Neuron (in vitro differentiated cells): ENCODE measurements at regions not wholly inside any gene's neighbourhood (a gene's known extent, or its start where the extent isn't known, plus 50 kb on each side); places are given as distances from the start of the nearest gene placed in this dataset.
"Not testable (repeated sequence)": the region's sequence is repeated elsewhere in the genome, so short reads cannot be mapped to it uniquely, and the experiment has no call there.

Experiments
- H2AFZ ChIP-seq: one replicate; pipeline ENCODE4 v1.6.1; 2013; ENCODE audit warnings: low read depth, mild to moderate bottlenecking, inconsistent platforms, low read length, moderate library complexity
- H3K27me3 ChIP-seq: one replicate; pipeline ENCODE4 v1.6.1; 2013; ENCODE audit warnings: low read length; ENCODE audit not compliant: insufficient read depth
- H3K36me3 ChIP-seq: one replicate; pipeline ENCODE4 v1.6.1; 2013; ENCODE audit warnings: low read length; ENCODE audit not compliant: insufficient read depth
- H3K4me1 ChIP-seq: one replicate; pipeline ENCODE4 v1.6.1; 2013; ENCODE audit warnings: low read length; ENCODE audit not compliant: insufficient read depth
- H3K4me3 ChIP-seq: 2 replicates; pipeline ENCODE4 v1.5.1; 2013; ENCODE audit warnings: mild to moderate bottlenecking, low read length, moderate library complexity
- H3K9me3 ChIP-seq: one replicate; pipeline ENCODE4 v1.6.1; 2013; ENCODE audit warnings: low read length

DNA sequence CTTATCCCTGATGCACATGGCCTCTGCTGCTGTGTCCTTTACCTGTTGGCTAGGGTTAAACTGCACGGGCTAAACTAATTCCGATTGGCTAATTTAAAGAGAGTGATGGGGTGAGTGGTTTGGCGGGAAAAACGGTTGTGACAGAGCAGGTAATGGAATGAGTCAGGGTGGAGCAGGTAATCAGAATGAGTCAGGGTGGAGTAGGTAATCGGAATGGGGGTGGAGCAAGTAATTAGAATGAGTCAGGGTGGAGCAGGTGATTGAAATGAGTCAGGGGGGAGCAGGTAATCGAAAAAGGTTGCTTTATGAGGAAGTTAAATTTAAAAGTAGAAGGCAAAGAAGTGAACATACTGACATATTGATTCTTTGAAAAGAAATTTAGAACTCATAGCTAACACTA lies 185.2 kb downstream of the OTOL1 start:
- H3K9me3 ChIP-seq = not testable (repeated sequence)

DNA sequence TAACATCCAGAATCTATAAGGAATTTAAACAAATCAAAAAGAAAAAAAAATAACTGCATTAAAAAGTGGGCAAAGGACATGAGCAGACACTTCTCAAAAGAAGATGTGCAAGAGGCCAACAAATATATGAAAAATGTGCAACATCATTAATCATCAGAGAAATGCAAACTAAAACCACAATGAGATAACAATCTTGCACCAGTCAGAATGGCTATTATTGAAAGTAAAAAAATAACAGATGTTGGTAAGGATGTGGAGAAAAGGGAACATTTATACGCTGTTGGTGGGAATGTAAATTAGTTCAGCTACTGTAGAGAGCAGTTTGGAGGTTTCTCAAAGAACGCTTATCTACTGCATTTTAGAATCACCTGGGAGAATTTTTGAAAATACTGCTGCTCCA lies 186.1 kb downstream of the OTOL1 start:
- no peaks in the 10 kb centered on the region for H3K9me3 ChIP-seq
- H3K27me3 ChIP-seq = no peaks in the 10 kb centered on the region
- H3K4me1 ChIP-seq = no peaks in the 10 kb centered on the region
- no peaks in the 10 kb centered on the region for H3K36me3 ChIP-seq
- H3K4me3 ChIP-seq = no peak overlapping the region
- no peak overlapping the region for H2AFZ ChIP-seq

More for the DNA sequence above, 185.2 kb downstream of the OTOL1 start:
- H2AFZ ChIP-seq, H3K27me3 ChIP-seq, H3K36me3 ChIP-seq, H3K4me3 ChIP-seq, H3K4me1 ChIP-seq: not testable (repeated sequence)

DNA sequence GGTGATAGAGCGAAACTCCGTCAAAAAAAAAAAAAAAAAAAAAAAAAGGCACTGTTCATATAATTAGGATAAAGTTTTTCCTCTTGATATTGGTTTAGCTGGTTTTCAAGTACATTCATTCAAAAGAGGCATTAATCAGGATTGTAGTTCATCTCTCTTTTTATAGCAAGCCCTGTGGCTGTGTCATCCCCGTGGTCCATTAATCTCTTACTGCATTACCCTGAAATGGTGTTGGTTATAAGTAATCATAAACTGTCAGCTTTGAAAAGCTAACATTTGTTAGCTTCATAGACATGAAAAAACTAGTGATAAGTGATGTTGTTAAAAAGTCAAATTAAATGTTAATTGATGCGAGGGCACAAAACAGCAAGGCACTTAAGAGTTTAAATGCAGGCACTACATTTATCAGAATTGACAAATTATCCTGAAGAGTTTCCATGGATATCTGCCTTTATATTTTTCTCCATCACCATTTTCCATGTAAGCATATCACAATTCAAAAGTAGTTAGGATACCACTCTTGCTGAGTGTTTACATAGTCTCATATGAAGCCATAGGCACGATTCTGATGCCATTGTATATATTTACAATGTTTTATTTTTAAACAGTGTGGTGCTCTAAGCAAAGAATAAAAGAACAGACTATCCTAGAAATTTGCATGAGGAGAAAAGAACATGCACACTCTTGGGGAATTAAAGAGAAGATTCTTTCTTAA lies 193.1 kb downstream of the OTOL1 start:
- Histone ChIP-seq H3K27me3 (no peaks in the 10 kb centered on the region), H3K4me3 (no peak overlapping the region), H3K36me3 (no peaks in the 10 kb centered on the region), H3K9me3 (no peaks in the 10 kb centered on the region), H2AFZ (no peak overlapping the region), H3K4me1 (peaks cover 3% of the 10 kb centered on the region)

DNA sequence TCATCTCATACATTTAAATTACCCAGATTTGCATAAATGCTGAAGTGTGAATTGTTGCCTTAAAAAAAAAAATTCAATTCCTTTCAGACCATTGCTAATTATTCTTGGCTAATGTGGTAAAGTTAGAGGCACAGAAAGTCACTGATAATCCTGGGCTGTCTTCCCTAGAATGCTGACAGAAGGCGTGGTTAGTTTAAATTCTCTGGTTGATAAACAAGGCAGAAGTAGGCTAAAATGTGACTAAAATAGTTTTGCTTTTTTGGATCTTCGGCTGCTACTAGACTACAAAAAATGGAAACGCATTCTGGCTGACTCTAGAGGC lies 193.7 kb downstream of the OTOL1 start:
- Histone ChIP-seq H2AFZ (no peak overlapping the region), H3K27me3 (no peaks in the 10 kb centered on the region), H3K9me3 (no peaks in the 10 kb centered on the region), H3K4me3 (no peak overlapping the region), H3K4me1 (peaks cover 3% of the 10 kb centered on the region), H3K36me3 (no peaks in the 10 kb centered on the region)

DNA sequence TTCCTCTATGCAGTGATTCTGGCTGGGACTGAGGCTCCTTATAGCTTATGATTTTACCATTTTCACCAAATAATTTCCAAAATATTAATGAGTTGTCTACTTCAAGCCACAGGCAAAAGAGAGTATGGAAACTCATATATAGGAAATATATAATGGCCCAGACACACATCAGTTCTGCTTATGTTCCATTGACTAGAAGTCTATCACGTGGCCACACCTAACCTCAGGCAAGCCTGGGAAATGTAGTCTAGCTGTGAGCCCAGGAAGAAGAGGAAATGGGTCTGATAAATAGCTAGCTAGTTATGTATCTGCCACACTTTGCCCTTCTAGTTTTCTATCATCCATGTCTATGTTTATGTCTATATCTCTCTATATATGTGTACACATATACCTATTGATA lies 195.1 kb downstream of the OTOL1 start:
- Histone ChIP-seq H3K27me3 (no peaks in the 10 kb centered on the region), H2AFZ (no peak overlapping the region), H3K4me1 (peaks cover 3% of the 10 kb centered on the region), H3K36me3 (no peaks in the 10 kb centered on the region), H3K4me3 (no peak overlapping the region), H3K9me3 (no peaks in the 10 kb centered on the region)

DNA sequence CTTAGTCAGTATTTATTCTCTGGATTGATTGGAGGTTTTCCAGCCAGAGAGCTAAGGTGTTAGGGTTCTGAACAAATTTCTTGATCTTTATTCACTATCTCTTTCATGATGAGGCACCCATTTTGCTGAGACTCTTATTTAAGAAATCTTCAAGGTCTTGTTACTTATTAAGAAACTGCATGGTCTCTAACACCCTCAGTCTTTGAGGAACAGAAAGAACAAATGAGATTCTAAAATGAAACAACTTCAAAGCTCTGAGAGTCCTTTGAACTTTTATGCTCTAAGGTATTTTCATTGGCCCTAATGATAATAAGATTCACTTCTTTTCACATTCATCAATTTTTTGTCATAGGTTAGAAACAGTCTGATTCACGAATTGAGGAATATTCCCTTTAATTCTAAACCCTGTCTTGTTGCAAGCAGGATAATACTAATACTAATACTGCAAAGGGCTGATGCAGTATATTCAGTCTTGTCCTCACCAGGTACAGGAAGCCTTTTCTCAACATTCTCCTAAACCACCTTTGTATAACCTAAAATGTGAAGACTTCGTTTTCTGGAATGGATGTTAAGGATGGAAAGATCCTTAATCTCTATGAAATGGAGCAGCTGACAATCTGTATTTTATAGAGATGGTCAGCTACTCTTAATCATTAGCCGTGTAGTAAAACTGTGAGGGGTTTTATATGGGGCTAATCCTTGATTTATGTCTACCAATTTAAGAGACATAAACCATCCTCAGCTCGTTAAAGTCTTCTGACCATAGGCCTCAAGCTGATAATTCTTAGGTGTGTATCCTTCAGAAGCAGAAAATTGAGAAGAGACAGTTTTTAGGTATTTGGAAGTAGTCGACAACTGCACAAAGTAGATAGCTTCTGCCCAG lies 198.3 kb downstream of the OTOL1 start:
- Histone ChIP-seq H3K36me3 (no peaks in the 10 kb centered on the region), H3K27me3 (no peaks in the 10 kb centered on the region), H2AFZ (no peak overlapping the region), H3K4me3 (no peak overlapping the region), H3K4me1 (peaks cover 3% of the 10 kb centered on the region), H3K9me3 (no peaks in the 10 kb centered on the region)

DNA sequence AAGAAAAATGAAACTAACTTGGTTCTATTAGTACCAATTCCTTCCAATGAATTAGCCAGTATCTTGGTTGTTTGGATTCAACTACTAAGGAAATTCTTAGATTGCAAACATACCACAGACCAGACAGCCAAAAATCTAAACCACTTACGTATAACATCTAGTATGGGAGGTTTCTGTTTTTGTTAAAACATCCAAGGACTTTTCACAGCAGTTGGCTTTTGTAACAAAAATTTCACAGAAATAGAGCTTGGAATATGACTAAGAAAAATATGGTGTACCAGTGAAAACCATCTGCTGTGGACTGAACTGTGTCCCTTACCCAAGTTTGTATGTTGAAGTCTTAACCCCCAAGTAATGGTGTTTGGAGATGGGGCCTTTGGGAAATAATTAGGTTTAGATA lies 199.2 kb downstream of the OTOL1 start:
- H3K4me1 ChIP-seq = peaks cover 3% of the 10 kb centered on the region
- H3K9me3 ChIP-seq = no peaks in the 10 kb centered on the region
- no peaks in the 10 kb centered on the region for H3K27me3 ChIP-seq
- H3K36me3 ChIP-seq = no peaks in the 10 kb centered on the region
- H2AFZ ChIP-seq = no peak overlapping the region
- H3K4me3 ChIP-seq = no peak overlapping the region

DNA sequence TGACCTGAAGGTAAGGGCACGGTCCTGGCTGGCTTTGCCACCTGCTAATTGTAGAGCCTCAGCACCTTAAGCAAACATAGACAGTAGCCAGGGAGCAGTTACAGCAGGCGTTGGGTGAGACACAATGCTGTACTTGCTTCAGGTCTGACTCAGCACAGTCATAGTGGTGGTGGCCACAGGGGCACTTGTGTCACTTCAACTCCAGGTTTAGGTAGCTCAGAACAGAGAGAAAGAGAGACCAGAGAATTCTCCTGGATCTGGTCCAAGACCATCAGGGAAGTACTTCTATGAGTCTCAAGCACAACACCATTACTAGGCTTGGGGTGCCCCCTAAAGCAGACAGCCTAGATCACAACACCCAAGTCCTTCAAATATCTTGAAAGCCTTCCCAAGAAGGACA lies 204.4 kb downstream of the OTOL1 start:
- H3K27me3 ChIP-seq = no peaks in the 10 kb centered on the region
- H3K4me1 ChIP-seq = no peaks in the 10 kb centered on the region
- H3K36me3 ChIP-seq = no peaks in the 10 kb centered on the region
- H3K4me3 ChIP-seq = no peak overlapping the region
- no peaks in the 10 kb centered on the region for H3K9me3 ChIP-seq
- no peak overlapping the region for H2AFZ ChIP-seq

DNA sequence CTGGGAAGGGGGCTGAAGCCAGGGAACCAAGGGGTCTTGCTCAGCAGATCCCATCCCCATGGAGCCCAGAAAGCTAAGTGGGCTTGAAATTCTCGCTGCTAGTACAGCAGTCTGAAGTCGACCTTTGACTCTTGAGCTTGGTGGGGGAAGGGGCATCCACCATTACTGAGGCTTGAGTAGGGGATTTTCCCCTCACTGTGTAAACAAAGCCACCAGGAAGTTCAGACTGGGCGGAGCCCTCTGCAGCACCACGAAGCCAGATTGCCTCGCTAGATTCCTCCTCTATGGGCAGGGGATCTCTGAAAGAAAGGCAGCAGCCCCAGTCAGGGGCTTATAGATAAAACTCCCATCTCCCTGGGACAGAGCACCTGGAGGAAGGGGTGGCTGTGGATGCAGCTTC lies 210.6 kb downstream of the OTOL1 start:
- not testable (repeated sequence) for H3K4me1 ChIP-seq, H2AFZ ChIP-seq, H3K27me3 ChIP-seq, H3K4me3 ChIP-seq, H3K36me3 ChIP-seq, H3K9me3 ChIP-seq

DNA sequence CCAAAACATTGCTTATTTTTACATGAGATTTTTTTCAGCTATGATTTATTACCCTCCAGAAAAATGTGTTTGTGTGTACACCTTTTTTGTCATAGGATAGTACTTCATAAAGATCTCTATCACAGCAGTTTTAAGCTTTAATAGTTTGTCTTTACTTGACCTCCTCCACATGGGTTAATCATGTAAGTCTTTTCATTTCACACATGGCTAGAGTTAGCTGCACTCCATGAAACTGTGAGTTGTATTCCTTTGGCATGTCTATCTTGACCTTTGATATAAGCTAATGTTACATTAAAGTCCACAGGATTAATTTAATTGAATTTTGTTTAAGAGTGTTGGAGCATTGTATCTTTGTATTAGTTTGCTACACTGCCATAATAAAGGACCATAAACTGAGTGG lies 217.1 kb downstream of the OTOL1 start:
- H3K36me3 ChIP-seq = no peaks in the 10 kb centered on the region
- H3K9me3 ChIP-seq = no peaks in the 10 kb centered on the region
- H3K4me3 ChIP-seq = no peak overlapping the region
- no peaks in the 10 kb centered on the region for H3K27me3 ChIP-seq
- H2AFZ ChIP-seq = no peak overlapping the region
- H3K4me1 ChIP-seq = no peaks in the 10 kb centered on the region

DNA sequence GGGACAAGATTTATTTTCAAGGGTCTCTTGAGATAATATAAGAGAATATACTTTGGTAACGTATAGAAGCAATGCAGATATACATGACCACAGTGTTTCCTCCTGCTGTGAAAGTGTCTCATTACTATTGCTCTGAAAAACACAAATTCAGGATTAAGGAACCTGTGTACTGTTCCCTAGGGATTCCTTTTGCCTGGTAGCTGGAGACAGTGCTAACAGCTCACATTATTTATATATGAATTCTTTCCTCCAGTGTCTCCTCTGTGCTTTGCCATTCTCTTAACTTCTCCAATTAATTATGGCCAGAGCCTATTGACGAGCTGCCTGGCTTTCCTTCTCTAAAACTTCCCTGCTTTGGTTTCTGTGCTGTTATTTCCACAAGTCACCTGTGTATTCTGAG lies 235.4 kb downstream of the OTOL1 start:
- peaks cover 3% of the 10 kb centered on the region for H3K4me1 ChIP-seq
- H2AFZ ChIP-seq = no peak overlapping the region

DNA sequence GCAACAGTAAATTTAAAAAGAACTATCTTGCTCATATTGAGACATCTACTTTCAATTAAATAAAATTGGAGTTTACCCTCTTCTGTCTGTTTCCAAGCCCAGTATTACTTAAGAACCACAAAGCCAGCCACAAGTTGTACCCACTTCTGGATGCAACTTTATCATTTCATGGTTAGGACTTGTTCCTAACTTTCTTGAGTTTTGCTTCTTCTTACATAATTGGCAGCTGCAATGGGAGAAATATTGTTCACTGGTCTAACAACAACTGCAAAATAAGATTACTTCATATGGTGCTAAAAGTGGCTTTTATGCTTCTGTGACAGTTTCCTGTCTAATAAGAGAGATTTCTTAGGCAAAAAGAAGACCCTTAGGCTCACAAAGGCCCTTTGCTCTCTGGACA lies 240.6 kb downstream of the OTOL1 start:
- Histone ChIP-seq H3K4me3 (no peak overlapping the region), H3K9me3 (no peaks in the 10 kb centered on the region), H3K4me1 (no peaks in the 10 kb centered on the region), H3K27me3 (no peaks in the 10 kb centered on the region), H2AFZ (no peak overlapping the region), H3K36me3 (no peaks in the 10 kb centered on the region)

More for the DNA sequence above, 235.4 kb downstream of the OTOL1 start:
- H3K9me3 ChIP-seq = no peaks in the 10 kb centered on the region
- H3K27me3 ChIP-seq = no peaks in the 10 kb centered on the region
- no peak overlapping the region for H3K4me3 ChIP-seq
- H3K36me3 ChIP-seq = no peaks in the 10 kb centered on the region

DNA sequence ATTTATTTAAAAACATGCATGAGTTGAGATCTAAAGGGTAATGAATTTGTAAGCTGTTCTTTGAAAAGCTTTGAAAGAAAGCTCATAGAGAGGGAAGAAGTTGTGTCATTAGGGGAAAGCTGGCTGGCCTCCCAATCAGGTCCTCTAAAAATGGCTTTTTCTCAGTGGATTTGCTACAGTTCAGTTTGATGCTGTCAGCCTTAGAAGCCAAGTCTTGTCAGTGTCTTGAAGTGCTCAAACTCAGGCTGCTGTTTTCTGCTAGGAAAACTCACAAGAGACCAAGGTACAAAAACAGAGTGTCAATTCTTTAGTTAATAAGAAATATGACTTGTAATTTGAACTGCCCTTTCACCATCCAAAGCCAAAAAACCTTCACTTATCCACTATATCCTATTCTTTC lies 243.8 kb downstream of the OTOL1 start:
- H3K36me3 ChIP-seq = no peaks in the 10 kb centered on the region
- no peaks in the 10 kb centered on the region for H3K9me3 ChIP-seq
- no peaks in the 10 kb centered on the region for H3K27me3 ChIP-seq
- no peaks in the 10 kb centered on the region for H3K4me1 ChIP-seq
- H3K4me3 ChIP-seq = no peak overlapping the region
- H2AFZ ChIP-seq = no peak overlapping the region
